HepG2 (cell line): ENCODE measurements at regions not wholly inside any gene's neighbourhood (a gene's known extent, or its start where the extent isn't known, plus 50 kb on each side); places are given as distances from the start of the nearest gene placed in this dataset.

Experiments
- ATAC-seq: fragments of 200-7000 bp; cut with Tn5 transposase; 3 replicates; pipeline ENCODE4 v1.9.1; 2020; ENCODE audit warnings: mild to moderate bottlenecking, moderate library complexity
- BruUV-seq: library from RNA; stranded (reverse); fragments of 400-500 nt; replicated peaks from 2 replicates; lab custom pipeline; 2021; lab: Mats Ljungman, UMichigan
- CTCF ChIA-PET: fragments of 300-600 bp; formaldehyde crosslinking; extraction: SDS; loops from one replicate; lab custom pipeline; 2021; ENCODE audit warnings: low total read pairs, inconsistent platforms, low intra/inter-chr PET ratio; lab: Yijun Ruan, JAX
- POLR2A ChIA-PET: fragments of 350-600 bp; sonication (Branson Sonifier 250); formaldehyde crosslinking; loops from one replicate; lab custom pipeline; 2020; ENCODE audit warnings: antibody characterized with exemption, inconsistent platforms; lab: Yijun Ruan, JAX
- DNase-seq: peaks from one replicate; pipeline ENCODE4 v3.0.0-alpha.2; 2015; ENCODE audit warnings: low spot score
- FAIRE-seq: peaks from 3 replicates; lab custom pipeline; 2011; peaks lifted over from hg19 to GRCh38; lab: Jason Lieb, UNC
- H2AFZ ChIP-seq: one replicate; pipeline ENCODE4 v1.6.1; 2011; ENCODE audit warnings: low read length, inconsistent platforms
- H3K27ac ChIP-seq: fragments of 300-600 bp; 3 replicates; pipeline ENCODE4 v1.8.0; 2011; ENCODE audit warnings: mixed run types, mild to moderate bottlenecking, mixed read lengths, low read length, inconsistent platforms; ENCODE audit not compliant: insufficient read depth; ENCODE audit errors: extremely low read length
- H3K27me3 ChIP-seq, 2 experiments: fragments of 200-600 bp in 1 of 2; 2 replicates in 1 of 2; 3 replicates in 1 of 2; pipeline versions ENCODE4 v1.6.0 to v1.8.0; 2011; ENCODE audit warnings: low read length in 2 of 2, mild to moderate bottlenecking in 2 of 2, moderate library complexity in 2 of 2, inconsistent platforms in 1 of 2; ENCODE audit not compliant: insufficient read depth in 2 of 2, control insufficient read depth in 1 of 2
- H3K36me3 ChIP-seq, 2 experiments: fragments of 200-600 bp in 1 of 2; replicated peaks in 1 of 2; 2 replicates in 1 of 2; 3 replicates in 1 of 2; pipeline versions ENCODE4 v1.5.1 to v1.8.0; 2011; ENCODE audit warnings: low read length in 2 of 2, inconsistent platforms in 1 of 2; ENCODE audit not compliant: insufficient read depth in 2 of 2, control insufficient read depth in 1 of 2
- H3K4me1 ChIP-seq: 2 replicates; pipeline ENCODE4 v1.5.1; 2012; ENCODE audit warnings: low read length, inconsistent platforms; ENCODE audit not compliant: insufficient read depth
- H3K4me2 ChIP-seq: 2 replicates; pipeline ENCODE4 v1.6.0; 2011; ENCODE audit warnings: low read depth, low read length, inconsistent platforms
- H3K4me3 ChIP-seq, 3 experiments: fragments of 200-600 bp in 1 of 3; sonication (generic), shearing (Covaris generic) in 1 of 3; replicated peaks in 1 of 3; 2 replicates each; pipeline ENCODE4 v1.5.1; 2011 to 2016; ENCODE audit warnings: low read length in 3 of 3, inconsistent platforms in 2 of 3, low read depth in 2 of 3, mild to moderate bottlenecking in 2 of 3, control low read depth in 1 of 3, mixed read lengths in 1 of 3; ENCODE audit not compliant: insufficient read depth in 1 of 3
- H3K79me2 ChIP-seq: one replicate; pipeline ENCODE4 v1.6.1; 2011; ENCODE audit warnings: low read length, inconsistent platforms; ENCODE audit not compliant: insufficient read depth
- H3K9ac ChIP-seq: 2 replicates; pipeline ENCODE4 v1.6.0; 2011; ENCODE audit warnings: mild to moderate bottlenecking, low read depth, low read length, inconsistent platforms; ENCODE audit not compliant: insufficient read depth
- H3K9me3 ChIP-seq: 2 replicates; pipeline ENCODE4 v1.5.1; 2012; ENCODE audit warnings: mild to moderate bottlenecking, low read length
- H4K20me1 ChIP-seq: 2 replicates; pipeline ENCODE4 v1.6.0; 2011; ENCODE audit warnings: inconsistent platforms, mild to moderate bottlenecking, low read length, moderate library complexity; ENCODE audit not compliant: insufficient read depth
- DMAP1 ChIP-seq: IDR thresholded peaks from 2 replicates; pipeline ENCODE4 v1.6.1; 2016
- ELK4 ChIP-seq: sonication (generic); formaldehyde crosslinking; IDR thresholded peaks from 2 replicates; pipeline ENCODE4 v1.9.0; 2021; ENCODE audit warnings: missing genetic modification reagents, borderline replicate concordance
- GABPB1 ChIP-seq: IDR thresholded peaks from 2 replicates; pipeline ENCODE4 v1.6.1; 2016; ENCODE audit warnings: mild to moderate bottlenecking, missing genetic modification reagents, moderate library complexity, missing compliant biosample characterization
- JUNB ChIP-seq: sonication (generic); formaldehyde crosslinking; IDR thresholded peaks from 2 replicates; pipeline ENCODE4 v1.8.0; 2022; ENCODE audit warnings: missing genetic modification reagents, mild to moderate bottlenecking, borderline replicate concordance
- POLR2AphosphoS5 ChIP-seq: IDR thresholded peaks from 2 replicates; pipeline ENCODE4 v1.6.1; 2012; ENCODE audit warnings: low read depth, low read length
- USF2 ChIP-seq, 2 experiments: sonication (generic) in 1 of 2; formaldehyde crosslinking in 1 of 2; IDR thresholded peaks; 2 replicates each; pipeline versions ENCODE4 v1.5.1 to v1.6.1; 2011 to 2020; ENCODE audit warnings: borderline replicate concordance in 1 of 2, low read depth in 1 of 2, low read length in 1 of 2, mild to moderate bottlenecking in 1 of 2, missing genetic modification reagents in 1 of 2, moderate library complexity in 1 of 2
- ZBTB39 ChIP-seq: sonication (generic); formaldehyde crosslinking; IDR thresholded peaks from 2 replicates; pipeline ENCODE4 v1.5.0; 2020; ENCODE audit warnings: missing genetic modification reagents
- ZNF142 ChIP-seq: sonication (generic); formaldehyde crosslinking; IDR thresholded peaks from 2 replicates; pipeline ENCODE4 v1.4.0; 2020; ENCODE audit warnings: missing genetic modification reagents
- ZNF546 ChIP-seq: sonication (generic); formaldehyde crosslinking; conservative IDR thresholded peaks from 2 replicates; pipeline ENCODE4 v1.8.1; 2023; ENCODE audit warnings: mild to moderate bottlenecking, missing genetic modification reagents
- ZZZ3 ChIP-seq: sonication (generic); formaldehyde crosslinking; IDR thresholded peaks from 2 replicates; pipeline ENCODE4 v1.4.0; 2020; ENCODE audit warnings: missing genetic modification reagents, mild to moderate bottlenecking, borderline replicate concordance
- WGBS: methylation state at CpG from one replicate; pipeline ENCODE4 v1.1.6; 2017; ENCODE audit warnings: low lambda C conversion rate; 5-methylcytosine and 5-hydroxymethylcytosine counted together
- in situ Hi-C: cut with HindIII; loops from 2 replicates; pipeline ENCODE4 v1.10.0; 2017; ENCODE audit warnings: low pct_unique_long_range_greater_than_20kb; ENCODE audit not compliant: extremely low pct_ligation_motif_present
- intact Hi-C: fragments of 100-400 bp; cut with micrococcal nuclease; formaldehyde crosslinking; loops from one replicate; pipeline ENCODE4 v1.10.0; 2022; ENCODE audit not compliant: unreplicated experiment

GRCh38 chr5:104785097-104785496 lies 1222.5 kb upstream of the NUDT12 start (continued):
- TF ChIP-seq ELK4 (CRISPR knock-in tag) = no peak
- no peak for TF ChIP-seq POLR2AphosphoS5

- H3K4me1 ChIP-seq = no peaks in the 10 kb centered on the region
- CTCF ChIA-PET = no interaction called here
- 34% methylated on average over 8 of the region's 8 CpGs for WGBS
- POLR2A ChIA-PET = no interaction called here
- no peaks in the 10 kb centered on the region for H3K9me3 ChIP-seq
- H3K79me2 ChIP-seq = no peaks in the 10 kb centered on the region
- ATAC-seq = no peak
- DNase-seq = no peak
- no TSS peak for BruUV-seq
- in situ Hi-C loops (no loop called here), intact Hi-C loops (no loop called here)
- no peaks in the 10 kb centered on the region for H4K20me1 ChIP-seq
- no peak overlapping the region for H3K9ac ChIP-seq
- H3K27ac ChIP-seq = no peak overlapping the region
- no peak overlapping the region for H3K4me2 ChIP-seq
- H3K27me3 ChIP-seq = no peaks in the 10 kb centered on the region
- H2AFZ ChIP-seq = no peak overlapping the region
- FAIRE-seq = no peak
- H3K36me3 ChIP-seq = no peaks in the 10 kb centered on the region
- no peak overlapping the region for H3K4me3 ChIP-seq
- TF ChIP-seq ZNF142 (CRISPR knock-in tag) (no peak), DMAP1 (CRISPR knock-in tag) (no peak), USF2 (IDR thresholded peaks at IDR 0.05; ENCODE audit: low read depth, low read length) (no peak), USF2 (CRISPR knock-in tag; IDR thresholded peaks at IDR 0.05; ENCODE audit: borderline replicate concordance) (no peak), ZBTB39 (no peak), ZNF546 (no peak), JUNB (CRISPR knock-in tag) (no peak), GABPB1 (CRISPR knock-in tag) (no peak), ELK4 (CRISPR knock-in tag) (no peak), ZZZ3 (CRISPR knock-in tag) (no peak)
Measured at GRCh38 chr5:104774372-104774771, 1211.8 kb upstream of the NUDT12 start.
